ENCODE measurements at regions not wholly inside any gene's neighbourhood (a gene's known extent, or its start where the extent isn't known, plus 50 kb on each side); places are given as distances from the start of the nearest gene placed in this dataset.
A peak's percentile ranks its signal among the peaks of the same experiment; 100 is the strongest.

DNA sequence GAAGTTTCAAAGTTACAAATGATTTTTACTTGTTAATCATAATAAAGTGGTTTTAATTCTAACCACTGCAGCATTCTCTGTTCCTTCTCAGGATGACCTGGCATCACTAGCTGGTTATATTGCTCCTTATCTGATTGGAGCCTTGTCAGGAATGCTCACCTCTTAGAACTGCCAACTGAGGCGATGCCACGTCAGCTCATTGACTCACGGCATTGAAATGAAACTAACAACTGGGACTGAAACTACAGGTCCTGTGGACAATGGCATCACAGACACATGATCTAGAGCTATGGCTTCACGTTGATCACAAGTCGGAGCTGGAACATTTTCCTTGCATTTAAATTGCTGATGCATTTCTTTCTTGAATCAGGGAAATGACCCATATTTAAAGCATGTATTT is 54.9 kb upstream of the MAP2 start:
- peak; percentile 68 for DNase-seq (ENCODE audit: low read depth)

DNA sequence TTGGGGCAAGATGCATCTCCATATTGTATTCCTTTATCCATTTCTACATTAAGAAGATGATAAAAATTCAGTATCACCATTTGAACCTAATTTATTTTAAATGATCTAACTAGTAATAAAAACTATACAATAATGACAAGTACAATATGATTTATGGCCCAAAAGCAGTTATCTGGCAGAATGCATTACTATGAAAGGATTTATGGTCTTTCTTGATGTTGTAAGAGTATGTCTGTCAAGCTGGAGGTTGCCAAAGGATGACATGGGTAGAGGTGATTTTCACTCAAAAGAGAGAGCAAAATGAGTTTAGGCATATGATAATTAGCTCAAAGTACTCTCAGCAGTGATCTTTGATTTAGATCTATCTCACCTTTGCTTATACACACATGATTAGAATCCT is 54.2 kb upstream of the MAP2 start:
- DNase-seq (ENCODE audit: low read depth), result no peak

DNA sequence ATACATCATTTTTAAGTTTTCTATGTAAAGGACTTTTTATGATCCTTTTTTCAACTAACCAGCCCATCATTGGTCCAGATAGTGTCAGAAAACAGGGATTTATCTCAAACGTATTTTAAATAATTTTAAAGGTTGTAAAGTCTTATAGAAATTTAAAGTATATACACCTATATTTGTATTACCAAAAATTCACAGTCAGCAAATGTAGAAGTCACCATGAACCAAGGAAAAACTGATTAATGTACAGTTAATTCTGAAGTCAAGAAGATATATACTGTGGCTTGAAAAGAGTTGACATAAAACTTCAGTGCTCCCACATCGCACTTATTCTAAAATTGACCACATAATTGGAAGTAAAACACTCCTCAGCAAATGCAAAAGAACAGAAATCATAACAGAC is 52.4 kb upstream of the MAP2 start:
- DNase-seq (ENCODE audit: low read depth), result no peak

Measured in fibroblast of the conjunctiva (primary cell).